Smooth muscle cell (in vitro differentiated cells): ENCODE measurements at regions not wholly inside any gene's neighbourhood (a gene's known extent, or its start where the extent isn't known, plus 50 kb on each side); places are given as distances from the start of the nearest gene placed in this dataset.

ENCODE experiments used
- DNase-seq: peaks from one replicate; lab custom pipeline; 2025; ENCODE audit not compliant: unreplicated experiment; lab: John Stamatoyannopoulos, UW
- H2AFZ ChIP-seq: fragments of 200-600 bp; sonication (generic); 2 replicates; pipeline ENCODE4 v1.6.0; 2016; ENCODE audit warnings: antibody characterized with exemption, low read depth, mild to moderate bottlenecking
- H3F3A ChIP-seq: fragments of 200-600 bp; sonication (generic); 2 replicates; pipeline ENCODE4 v1.6.0; 2017; ENCODE audit warnings: antibody characterized with exemption, low read depth
- H3K27ac ChIP-seq: fragments of 200-600 bp; sonication (generic); 2 replicates; pipeline ENCODE4 v1.5.1; 2016; ENCODE audit warnings: low read depth, mild to moderate bottlenecking
- H3K27me3 ChIP-seq: fragments of 200-600 bp; sonication (generic); 2 replicates; pipeline ENCODE4 v1.6.1; 2016; ENCODE audit warnings: low read depth, mild to moderate bottlenecking
- H3K36me3 ChIP-seq: fragments of 200-600 bp; sonication (generic); 2 replicates; pipeline ENCODE4 v1.5.1; 2016; ENCODE audit warnings: low read depth
- H3K4me1 ChIP-seq: fragments of 200-600 bp; sonication (generic); 2 replicates; pipeline ENCODE4 v1.5.1; 2016; ENCODE audit warnings: low read depth
- H3K4me2 ChIP-seq: fragments of 200-600 bp; sonication (generic); 2 replicates; pipeline ENCODE4 v1.6.0; 2016; ENCODE audit warnings: mild to moderate bottlenecking
- H3K4me3 ChIP-seq: fragments of 200-600 bp; sonication (generic); 2 replicates; pipeline ENCODE4 v1.5.1; 2016; ENCODE audit warnings: mild to moderate bottlenecking
- H3K79me2 ChIP-seq: fragments of 200-600 bp; sonication (generic); 2 replicates; pipeline ENCODE4 v1.6.0; 2016; ENCODE audit warnings: low read depth, mild to moderate bottlenecking
- H3K9ac ChIP-seq: fragments of 200-600 bp; sonication (generic); 2 replicates; pipeline ENCODE4 v1.6.0; 2016; ENCODE audit warnings: low read depth
- H3K9me3 ChIP-seq: fragments of 200-600 bp; sonication (generic); replicated peaks from 2 replicates; pipeline ENCODE4 v1.5.1; 2016; ENCODE audit warnings: low read depth
- H4K20me1 ChIP-seq: fragments of 200-600 bp; sonication (generic); 2 replicates; pipeline ENCODE4 v1.6.0; 2016; ENCODE audit warnings: low read depth
- WGBS: methylation state at CpG from one replicate; pipeline ENCODE4 v1.1.7; 2016; ENCODE audit warnings: low lambda C conversion rate; 5-methylcytosine and 5-hydroxymethylcytosine counted together
- TF ChIP-seq, protein P1 (sequence below): fragments of 200-600 bp; sonication (generic); IDR thresholded peaks from 2 replicates; pipeline ENCODE4 v1.5.1; 2017; ENCODE audit warnings: borderline replicate concordance, mild to moderate bottlenecking, antibody characterized with exemption; ENCODE audit not compliant: insufficient read depth, poor library complexity, severe bottlenecking

DNA sequence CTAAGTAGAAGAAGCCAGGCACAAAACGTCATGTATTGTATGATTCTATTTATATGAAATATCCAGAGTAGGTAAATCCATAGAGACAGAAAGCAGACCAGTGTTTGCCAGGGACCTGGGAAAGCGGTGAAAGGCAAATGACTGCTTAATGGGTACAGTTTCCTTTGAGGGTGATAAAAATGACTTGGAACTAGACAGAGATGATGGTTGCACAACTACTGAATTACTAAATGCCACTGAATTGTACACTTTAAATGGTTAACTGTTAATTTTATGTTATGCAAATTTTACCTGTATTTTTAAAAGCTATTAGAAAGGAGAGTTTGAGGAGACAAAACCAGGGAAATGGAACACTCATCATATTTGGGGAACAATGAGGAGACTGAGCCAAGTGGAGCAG, 61.8 kb upstream of the USP47 start:
- WGBS, result 78% methylated on average over 2 of the region's 2 CpGs

DNA sequence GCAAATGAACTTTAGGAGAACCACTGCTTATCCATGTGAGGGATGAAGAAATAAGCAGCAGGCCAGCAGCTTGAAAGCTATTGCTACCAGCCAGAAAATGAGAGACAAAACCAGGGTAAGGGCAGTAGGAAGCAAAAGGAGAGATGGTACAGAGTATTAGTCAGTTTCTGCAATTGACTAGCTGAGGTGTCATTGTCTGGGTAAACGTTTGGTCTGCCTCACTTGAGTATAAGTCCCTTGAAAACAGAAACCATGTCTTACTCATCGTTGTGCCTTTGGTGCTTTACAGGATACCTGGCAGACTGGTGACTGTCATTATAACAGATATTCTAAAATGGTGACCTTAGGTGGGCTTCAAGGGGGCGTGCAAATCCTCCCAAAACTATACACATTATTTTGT, 63.9 kb upstream of the USP47 start:
- Histone ChIP-seq H4K20me1 (no peaks in the 10 kb centered on the region), H3K27me3 (peaks cover 63% of the 10 kb centered on the region), H3K9me3 (no peaks in the 10 kb centered on the region), H2AFZ (no peak overlapping the region), H3K79me2 (no peaks in the 10 kb centered on the region), H3F3A (no peaks in the 10 kb centered on the region), H3K27ac (no peak overlapping the region), H3K36me3 (no peaks in the 10 kb centered on the region), H3K4me1 (no peaks in the 10 kb centered on the region), H3K9ac (no peak overlapping the region), H3K4me2 (no peak overlapping the region), H3K4me3 (no peak overlapping the region)
- DNase-seq, result no peak
- WGBS, result 75% methylated on average over 3 of the region's 3 CpGs
- TF ChIP-seq, protein P1, sequence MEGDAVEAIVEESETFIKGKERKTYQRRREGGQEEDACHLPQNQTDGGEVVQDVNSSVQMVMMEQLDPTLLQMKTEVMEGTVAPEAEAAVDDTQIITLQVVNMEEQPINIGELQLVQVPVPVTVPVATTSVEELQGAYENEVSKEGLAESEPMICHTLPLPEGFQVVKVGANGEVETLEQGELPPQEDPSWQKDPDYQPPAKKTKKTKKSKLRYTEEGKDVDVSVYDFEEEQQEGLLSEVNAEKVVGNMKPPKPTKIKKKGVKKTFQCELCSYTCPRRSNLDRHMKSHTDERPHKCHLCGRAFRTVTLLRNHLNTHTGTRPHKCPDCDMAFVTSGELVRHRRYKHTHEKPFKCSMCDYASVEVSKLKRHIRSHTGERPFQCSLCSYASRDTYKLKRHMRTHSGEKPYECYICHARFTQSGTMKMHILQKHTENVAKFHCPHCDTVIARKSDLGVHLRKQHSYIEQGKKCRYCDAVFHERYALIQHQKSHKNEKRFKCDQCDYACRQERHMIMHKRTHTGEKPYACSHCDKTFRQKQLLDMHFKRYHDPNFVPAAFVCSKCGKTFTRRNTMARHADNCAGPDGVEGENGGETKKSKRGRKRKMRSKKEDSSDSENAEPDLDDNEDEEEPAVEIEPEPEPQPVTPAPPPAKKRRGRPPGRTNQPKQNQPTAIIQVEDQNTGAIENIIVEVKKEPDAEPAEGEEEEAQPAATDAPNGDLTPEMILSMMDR, result no peak

More for the DNA sequence above, 61.8 kb upstream of the USP47 start:
- Histone ChIP-seq H3K9ac (no peak overlapping the region), H4K20me1 (no peaks in the 10 kb centered on the region), H3K36me3 (no peaks in the 10 kb centered on the region), H3K9me3 (no peaks in the 10 kb centered on the region), H3K4me2 (no peak overlapping the region), H3K79me2 (no peaks in the 10 kb centered on the region), H2AFZ (no peak overlapping the region), H3K27me3 (peaks cover 59% of the 10 kb centered on the region), H3F3A (no peaks in the 10 kb centered on the region), H3K27ac (no peak overlapping the region), H3K4me3 (no peak overlapping the region), H3K4me1 (no peaks in the 10 kb centered on the region)
- no peak for DNase-seq
- TF ChIP-seq, protein P1, result no peak

DNA sequence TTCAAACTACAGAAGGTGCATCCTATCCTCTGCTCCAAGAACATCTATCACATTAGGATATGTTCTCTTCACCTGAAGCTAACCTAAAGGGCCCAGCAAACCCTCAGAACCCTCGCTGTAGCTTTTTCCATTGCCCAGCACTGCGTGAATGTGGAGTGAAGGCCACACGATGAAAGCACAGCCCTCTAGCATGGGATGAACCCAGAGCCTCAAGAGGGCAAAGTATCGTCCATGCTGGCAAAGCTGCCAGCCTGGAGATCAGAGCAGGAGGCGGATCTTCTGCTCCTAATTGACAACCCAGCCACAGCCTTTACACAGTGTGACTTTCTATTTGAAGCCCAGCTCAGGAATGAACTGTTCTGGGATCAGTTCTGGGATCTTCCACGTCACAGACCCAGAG, 65.1 kb upstream of the USP47 start:
- 74% methylated on average over 6 of the region's 6 CpGs for WGBS
- no peak overlapping the region for H2AFZ ChIP-seq
- peaks cover 59% of the 10 kb centered on the region for H3K27me3 ChIP-seq

DNA sequence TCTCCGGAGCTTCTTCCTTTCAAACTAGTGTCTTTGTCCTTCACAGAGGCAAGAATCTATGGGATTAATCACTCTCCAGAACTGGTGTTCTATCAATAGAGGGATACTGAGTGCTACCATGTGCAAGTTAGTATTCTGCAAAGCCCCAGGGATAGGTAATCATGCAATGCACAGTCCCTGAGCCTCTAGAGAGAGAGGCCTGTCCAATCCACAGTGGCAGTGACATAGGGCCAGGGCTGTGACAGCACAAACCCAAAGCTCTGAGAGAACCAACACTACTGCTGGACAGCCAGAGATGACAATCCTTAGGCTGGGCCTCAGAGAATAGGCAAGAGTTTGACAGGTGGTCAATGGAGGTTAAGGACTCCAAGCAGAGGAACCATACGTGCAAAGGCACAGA, 66.8 kb upstream of the USP47 start:
- no peaks in the 10 kb centered on the region for H3K4me1 ChIP-seq
- no peaks in the 10 kb centered on the region for H3K79me2 ChIP-seq
- no peaks in the 10 kb centered on the region for H3K9me3 ChIP-seq
- DNase-seq, result no peak
- no peaks in the 10 kb centered on the region for H4K20me1 ChIP-seq
- no peak overlapping the region for H3K27ac ChIP-seq
- H2AFZ ChIP-seq, result no peak overlapping the region
- H3F3A ChIP-seq, result no peaks in the 10 kb centered on the region
- peaks cover 45% of the 10 kb centered on the region for H3K27me3 ChIP-seq
- 88% methylated on average over 2 of the region's 2 CpGs for WGBS
- no peak overlapping the region for H3K4me3 ChIP-seq
- H3K36me3 ChIP-seq, result no peaks in the 10 kb centered on the region
- no peak overlapping the region for H3K4me2 ChIP-seq
- TF ChIP-seq, protein P1, result no peak
- no peak overlapping the region for H3K9ac ChIP-seq

More for the DNA sequence above, 65.1 kb upstream of the USP47 start:
- TF ChIP-seq, protein P1, result no peak
- Histone ChIP-seq H3K36me3 (no peaks in the 10 kb centered on the region), H3F3A (no peaks in the 10 kb centered on the region), H3K4me3 (no peak overlapping the region), H3K27ac (no peak overlapping the region), H3K4me2 (no peak overlapping the region), H3K9ac (no peak overlapping the region), H3K4me1 (no peaks in the 10 kb centered on the region), H3K79me2 (no peaks in the 10 kb centered on the region), H3K9me3 (no peaks in the 10 kb centered on the region), H4K20me1 (no peaks in the 10 kb centered on the region)
- DNase-seq, result no peak
